Choroid plexus epithelial cell (primary cell): ENCODE measurements at regions not wholly inside any gene's neighbourhood (a gene's known extent, or its start where the extent isn't known, plus 50 kb on each side); places are given as distances from the start of the nearest gene placed in this dataset.

ENCODE experiments used
- DNase-seq: peaks from one replicate; pipeline ENCODE4 v3.0.0-alpha.2; 2010; ENCODE audit warnings: low read depth
- H3K4me3 ChIP-seq: 2 replicates; pipeline ENCODE4 v1.5.1; 2011; ENCODE audit warnings: low read depth, mild to moderate bottlenecking, control low read depth, low read length, moderate library complexity
- CTCF ChIP-seq: conservative IDR thresholded peaks from 2 replicates; pipeline ENCODE4 v1.5.1; 2011; ENCODE audit warnings: low read depth, mild to moderate bottlenecking, control low read depth, inconsistent platforms, low read length, moderate library complexity

DNA sequence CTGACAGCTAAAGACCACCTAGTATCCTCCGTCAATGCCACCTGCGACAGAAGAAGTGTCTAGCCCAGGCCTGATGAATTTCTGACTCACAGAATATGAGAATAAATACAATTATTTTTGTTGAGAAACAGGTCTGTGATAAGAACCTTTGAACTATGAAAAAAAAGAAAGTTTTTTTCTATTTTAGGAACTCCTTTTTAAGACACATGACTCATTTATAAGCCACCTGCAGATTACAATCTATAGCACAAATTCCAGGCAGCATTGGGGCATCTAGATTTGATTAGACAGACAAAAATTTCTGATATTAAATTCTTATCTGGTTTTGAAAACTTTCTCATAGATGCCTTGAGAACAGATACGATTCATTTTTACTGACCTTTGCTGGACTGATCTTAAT, 256.7 kb upstream of the LYZL1 start:
- TF ChIP-seq CTCF: no peak
- H3K4me3 ChIP-seq: no peak overlapping the region
- no peak for DNase-seq

DNA sequence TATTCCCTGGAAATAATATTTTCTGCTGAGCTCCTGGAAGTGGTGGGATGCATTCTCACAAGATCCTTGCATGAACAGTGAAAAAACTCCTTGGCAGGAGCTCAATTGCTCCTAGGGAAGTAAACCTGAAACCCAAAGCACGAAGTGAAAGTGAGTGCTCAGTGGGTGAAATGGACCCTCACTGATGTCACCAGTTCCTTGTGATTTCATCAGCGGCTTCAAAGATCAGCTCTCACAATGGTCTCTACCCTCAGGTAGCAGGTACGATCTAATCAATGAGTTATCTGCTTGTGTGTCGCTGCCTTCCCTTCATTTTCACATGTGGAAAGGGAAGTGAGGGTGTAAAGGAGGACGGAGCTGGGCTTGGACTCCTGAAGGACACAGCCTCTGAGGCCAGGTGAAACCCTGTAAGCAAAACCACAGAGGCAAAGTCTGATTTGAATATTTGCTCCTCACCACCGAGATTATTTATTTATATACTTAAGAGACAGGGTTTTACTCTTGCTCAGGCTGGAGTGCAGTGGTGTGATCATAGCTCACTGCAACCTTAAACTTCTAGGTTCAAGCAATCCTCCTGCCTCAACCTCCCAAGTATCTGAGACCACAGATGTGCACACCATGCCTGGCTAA, 255.4 kb upstream of the LYZL1 start:
- DNase-seq: no peak
- no peak for TF ChIP-seq CTCF
- no peak overlapping the region for H3K4me3 ChIP-seq

DNA sequence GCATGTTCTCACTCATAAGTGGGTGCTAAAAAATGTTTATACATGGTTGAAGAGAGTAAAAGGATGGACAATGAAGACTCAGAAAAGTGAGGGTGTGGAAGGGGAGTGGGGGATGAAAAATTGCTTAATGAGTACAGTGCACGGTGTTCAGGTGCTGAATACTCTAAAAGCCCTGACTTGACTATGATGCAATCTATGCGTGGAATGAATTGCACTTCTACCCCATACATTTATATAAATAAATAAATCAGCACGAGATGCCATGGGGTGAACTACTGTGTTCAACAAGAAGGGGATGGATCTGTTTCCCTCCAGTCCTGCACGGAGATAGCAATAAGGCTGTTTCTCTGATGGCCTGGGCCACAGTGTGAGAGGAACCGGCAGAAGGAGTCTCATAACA, 254.3 kb upstream of the LYZL1 start:
- DNase-seq: no peak
- no peak overlapping the region for H3K4me3 ChIP-seq
- TF ChIP-seq CTCF: no peak

- no peak for DNase-seq
- H3K4me3 ChIP-seq: no peak overlapping the region
- no peak for TF ChIP-seq CTCF
Measured at GRCh38 chr10:29035721-29036120, 253.1 kb upstream of the LYZL1 start.

- TF ChIP-seq CTCF: no peak
- H3K4me3 ChIP-seq: no peak overlapping the region
- DNase-seq: no peak
Measured at GRCh38 chr10:29037348-29038113, 251.3 kb upstream of the LYZL1 start.

DNA sequence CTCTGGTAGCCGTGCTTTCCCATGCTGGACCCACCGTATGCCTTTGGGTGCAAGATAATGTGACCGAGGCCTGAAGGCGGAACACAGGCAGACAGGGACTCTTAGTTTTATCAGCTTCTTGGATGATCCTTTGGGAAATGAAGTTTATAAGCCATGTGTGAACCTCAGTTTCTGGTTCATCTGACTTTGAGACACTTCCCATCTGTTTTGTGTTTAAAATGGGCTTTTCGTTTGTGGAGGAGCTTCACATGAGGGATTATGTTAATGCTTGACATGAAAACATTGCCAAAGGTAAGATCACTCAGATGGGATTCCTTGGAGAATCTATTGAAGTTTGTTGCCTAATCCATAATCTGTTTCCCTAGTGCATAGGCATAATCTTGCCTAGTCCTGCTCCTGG, 249.8 kb upstream of the LYZL1 start:
- no peak for TF ChIP-seq CTCF
- no peak for DNase-seq
- no peak overlapping the region for H3K4me3 ChIP-seq
